ENCODE measurements at regions not wholly inside any gene's neighbourhood (a gene's known extent, or its start where the extent isn't known, plus 50 kb on each side); places are given as distances from the start of the nearest gene placed in this dataset.

DNA sequence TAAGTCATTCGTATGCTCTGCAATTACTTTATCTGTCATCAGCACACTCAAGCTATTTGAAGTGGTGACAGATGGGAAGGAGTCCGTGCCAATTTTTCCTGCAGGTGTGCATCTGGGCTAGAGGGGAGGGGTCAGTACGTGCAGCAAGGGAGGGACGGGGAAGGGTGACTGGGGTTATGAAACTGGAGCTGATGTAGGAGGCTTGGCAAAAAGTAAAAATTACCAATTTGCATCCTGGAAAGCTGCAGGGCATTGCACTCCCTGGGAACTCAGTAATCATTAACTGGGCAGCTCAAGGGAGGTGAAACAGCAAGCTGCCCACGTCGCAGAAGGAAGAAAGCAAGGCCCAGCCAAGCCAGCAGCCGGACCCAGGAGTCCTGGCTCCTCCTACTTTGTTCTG, 87.1 kb upstream of the TMEM45B start:
- H3K4me1 Mint-ChIP-seq, result peaks cover 5% of the 10 kb centered on the region

DNA sequence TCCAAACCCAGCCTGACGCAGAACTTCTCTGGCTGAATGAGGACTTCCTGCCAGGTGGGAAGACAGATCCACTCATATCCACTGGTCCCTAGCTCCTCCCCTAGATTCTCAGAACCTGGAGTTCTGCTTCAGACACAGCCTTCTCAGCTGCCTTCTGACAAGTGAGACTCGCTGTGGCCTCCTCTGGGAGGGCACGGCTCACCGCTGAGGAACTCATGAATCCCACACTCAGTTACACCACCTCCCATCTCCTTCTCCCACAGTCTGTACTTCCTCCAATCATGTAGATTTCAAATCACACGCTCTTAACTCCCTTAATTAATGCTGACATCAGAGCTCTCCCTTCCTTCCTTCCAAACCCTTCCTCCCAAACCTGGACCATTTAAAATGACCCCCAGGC, 86.4 kb upstream of the TMEM45B start:
- DNase-seq, result no peak
- H3K27me3 Mint-ChIP-seq (ENCODE audit: insufficient read depth), result peaks cover 12% of the 10 kb centered on the region
- no peaks in the 10 kb centered on the region for H3K9me3 Mint-ChIP-seq
- Histone ChIP-seq H3K9ac (ENCODE audit: extremely low read depth, low read length, poor library complexity, severe bottlenecking) (no peak overlapping the region), H3K27me3 (ENCODE audit: control insufficient read depth, insufficient read depth, low read length, poor library complexity, severe bottlenecking) (peaks cover 6% of the 10 kb centered on the region), H3K27ac (ENCODE audit: low read depth, low read length) (no peak overlapping the region), H3K36me3 (ENCODE audit: control insufficient read depth, insufficient read depth, low read length) (no peaks in the 10 kb centered on the region), H3K4me1 (ENCODE audit: control insufficient read depth, insufficient read depth, low read length) (no peaks in the 10 kb centered on the region), H3K9me3 (ENCODE audit: control insufficient read depth, low read length) (no peaks in the 10 kb centered on the region), H3K4me3 (ENCODE audit: low read length) (no peak overlapping the region)
- no peak overlapping the region for H3K27ac Mint-ChIP-seq
- TF ChIP-seq, protein P1, sequence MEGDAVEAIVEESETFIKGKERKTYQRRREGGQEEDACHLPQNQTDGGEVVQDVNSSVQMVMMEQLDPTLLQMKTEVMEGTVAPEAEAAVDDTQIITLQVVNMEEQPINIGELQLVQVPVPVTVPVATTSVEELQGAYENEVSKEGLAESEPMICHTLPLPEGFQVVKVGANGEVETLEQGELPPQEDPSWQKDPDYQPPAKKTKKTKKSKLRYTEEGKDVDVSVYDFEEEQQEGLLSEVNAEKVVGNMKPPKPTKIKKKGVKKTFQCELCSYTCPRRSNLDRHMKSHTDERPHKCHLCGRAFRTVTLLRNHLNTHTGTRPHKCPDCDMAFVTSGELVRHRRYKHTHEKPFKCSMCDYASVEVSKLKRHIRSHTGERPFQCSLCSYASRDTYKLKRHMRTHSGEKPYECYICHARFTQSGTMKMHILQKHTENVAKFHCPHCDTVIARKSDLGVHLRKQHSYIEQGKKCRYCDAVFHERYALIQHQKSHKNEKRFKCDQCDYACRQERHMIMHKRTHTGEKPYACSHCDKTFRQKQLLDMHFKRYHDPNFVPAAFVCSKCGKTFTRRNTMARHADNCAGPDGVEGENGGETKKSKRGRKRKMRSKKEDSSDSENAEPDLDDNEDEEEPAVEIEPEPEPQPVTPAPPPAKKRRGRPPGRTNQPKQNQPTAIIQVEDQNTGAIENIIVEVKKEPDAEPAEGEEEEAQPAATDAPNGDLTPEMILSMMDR (conservative IDR thresholded peaks at IDR 0.05), result no peak
- no peaks in the 10 kb centered on the region for H3K36me3 Mint-ChIP-seq (ENCODE audit: low read depth)
- H3K4me3 Mint-ChIP-seq, result no peak overlapping the region
- peaks cover 5% of the 10 kb centered on the region for H3K4me1 Mint-ChIP-seq
- 84 to 88% methylated on average over 4 to 5 of the region's 5 CpGs for WGBS, 2 experiments (ENCODE audit: insufficient coverage in 1 of 2, insufficient read length in 1 of 2)

More for the DNA sequence above, 87.1 kb upstream of the TMEM45B start:
- peaks cover 6% of the 10 kb centered on the region for H3K27me3 ChIP-seq (ENCODE audit: control insufficient read depth, insufficient read depth, low read length, poor library complexity, severe bottlenecking)
- no peak overlapping the region for H3K4me3 Mint-ChIP-seq
- H3K27ac Mint-ChIP-seq, result no peak overlapping the region
- H3K36me3 ChIP-seq (ENCODE audit: control insufficient read depth, insufficient read depth, low read length), result no peaks in the 10 kb centered on the region
- no peak for DNase-seq
- H3K27me3 Mint-ChIP-seq (ENCODE audit: insufficient read depth), result peaks cover 7% of the 10 kb centered on the region
- 84 to 87% methylated on average over 4 to 7 of the region's 7 CpGs for WGBS, 2 experiments (ENCODE audit: insufficient coverage in 1 of 2, insufficient read length in 1 of 2)
- H3K27ac ChIP-seq (ENCODE audit: low read depth, low read length), result no peak overlapping the region
- H3K4me3 ChIP-seq (ENCODE audit: low read length), result no peak overlapping the region
- no peak overlapping the region for H3K9ac ChIP-seq (ENCODE audit: extremely low read depth, low read length, poor library complexity, severe bottlenecking)
- H3K4me1 ChIP-seq (ENCODE audit: control insufficient read depth, insufficient read depth, low read length), result no peaks in the 10 kb centered on the region
- H3K9me3 ChIP-seq (ENCODE audit: control insufficient read depth, low read length), result no peaks in the 10 kb centered on the region
- no peaks in the 10 kb centered on the region for H3K36me3 Mint-ChIP-seq (ENCODE audit: low read depth)
- H3K9me3 Mint-ChIP-seq, result no peaks in the 10 kb centered on the region
- TF ChIP-seq, protein P1 (conservative IDR thresholded peaks at IDR 0.05), result no peak

DNA sequence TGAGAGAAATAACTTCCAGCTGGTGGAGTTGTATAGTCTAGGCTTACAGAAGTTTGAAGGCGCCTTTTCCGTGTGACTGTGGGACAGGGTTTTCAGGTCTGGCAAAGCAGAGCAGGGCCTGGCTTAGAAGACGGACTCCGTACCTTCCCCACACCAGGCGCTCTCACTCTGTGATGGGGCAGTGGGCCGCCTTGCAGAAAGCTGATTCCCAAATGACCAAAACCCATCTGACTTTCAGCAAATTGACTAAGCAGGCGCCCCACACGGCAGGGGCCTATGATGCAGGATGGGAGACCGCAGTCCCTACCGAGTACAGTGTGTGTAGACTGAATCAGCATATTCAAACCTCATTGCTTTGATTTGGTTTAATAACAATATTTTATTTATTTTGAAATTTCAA, 85.8 kb upstream of the TMEM45B start:
- H3K27me3 ChIP-seq (ENCODE audit: control insufficient read depth, insufficient read depth, low read length, poor library complexity, severe bottlenecking), result peaks cover 6% of the 10 kb centered on the region

More for the DNA sequence above, 85.8 kb upstream of the TMEM45B start:
- H3K4me3 ChIP-seq (ENCODE audit: low read length), result no peak overlapping the region
- DNase-seq, result no peak
- no peaks in the 10 kb centered on the region for H3K36me3 Mint-ChIP-seq (ENCODE audit: low read depth)
- H3K9me3 Mint-ChIP-seq, result no peaks in the 10 kb centered on the region
- peaks cover 5% of the 10 kb centered on the region for H3K4me1 Mint-ChIP-seq
- H3K27ac ChIP-seq (ENCODE audit: low read depth, low read length), result no peak overlapping the region
- no peak overlapping the region for H3K4me3 Mint-ChIP-seq
- peaks cover 14% of the 10 kb centered on the region for H3K27me3 Mint-ChIP-seq (ENCODE audit: insufficient read depth)
- WGBS, 2 experiments (ENCODE audit: insufficient coverage in 1 of 2, insufficient read length in 1 of 2), result 91% methylated on average over 9 to 10 of the region's 10 CpGs
- no peaks in the 10 kb centered on the region for H3K9me3 ChIP-seq (ENCODE audit: control insufficient read depth, low read length)
- no peaks in the 10 kb centered on the region for H3K4me1 ChIP-seq (ENCODE audit: control insufficient read depth, insufficient read depth, low read length)
- H3K36me3 ChIP-seq (ENCODE audit: control insufficient read depth, insufficient read depth, low read length), result no peaks in the 10 kb centered on the region
- TF ChIP-seq, protein P1 (conservative IDR thresholded peaks at IDR 0.05), result no peak
- no peak overlapping the region for H3K27ac Mint-ChIP-seq
- no peak overlapping the region for H3K9ac ChIP-seq (ENCODE audit: extremely low read depth, low read length, poor library complexity, severe bottlenecking)

Measured in endodermal cell (in vitro differentiated cells).